H9 (cell line): ENCODE measurements at regions not wholly inside any gene's neighbourhood (a gene's known extent, or its start where the extent isn't known, plus 50 kb on each side); places are given as distances from the start of the nearest gene placed in this dataset.

Experiments used
- DNase-seq: peaks from one replicate; pipeline ENCODE4 v3.0.0-alpha.2; 2017
- H2AFZ ChIP-seq: one replicate; pipeline ENCODE4 v1.6.1; 2013; ENCODE audit warnings: mild to moderate bottlenecking, low read length, control low read depth, moderate library complexity
- H2AK5ac ChIP-seq: 2 replicates; pipeline ENCODE4 v1.6.1; 2013; ENCODE audit warnings: low read length, control low read depth, mixed read lengths; ENCODE audit not compliant: insufficient read length
- H2BK120ac ChIP-seq: one replicate; pipeline ENCODE4 v1.6.1; 2013; ENCODE audit warnings: low read depth, mild to moderate bottlenecking, low read length, control low read depth, inconsistent platforms; ENCODE audit not compliant: poor library complexity, severe bottlenecking
- H2BK12ac ChIP-seq: 2 replicates; pipeline ENCODE4 v1.6.1; 2013; ENCODE audit warnings: low read length, control low read depth, mixed read lengths, low read depth; ENCODE audit not compliant: insufficient read length
- H2BK15ac ChIP-seq: 2 replicates; pipeline ENCODE4 v1.6.1; 2013; ENCODE audit warnings: low read depth, low read length, control low read depth
- H2BK20ac ChIP-seq: one replicate; pipeline ENCODE4 v1.6.1; 2013; ENCODE audit warnings: low read depth, mild to moderate bottlenecking, low read length, control low read depth, inconsistent platforms; ENCODE audit not compliant: poor library complexity, severe bottlenecking
- H2BK5ac ChIP-seq: 2 replicates; pipeline ENCODE4 v1.6.1; 2013; ENCODE audit warnings: low read length, control low read depth, mixed read lengths; ENCODE audit not compliant: insufficient read length
- H3K14ac ChIP-seq: 2 replicates; pipeline ENCODE4 v1.6.1; 2013; ENCODE audit warnings: low read length, control low read depth; ENCODE audit not compliant: insufficient read depth
- H3K18ac ChIP-seq: 2 replicates; pipeline ENCODE4 v1.6.1; 2013; ENCODE audit warnings: low read depth, mild to moderate bottlenecking, mixed read lengths, low read length, control low read depth; ENCODE audit not compliant: insufficient read length
- H3K23ac ChIP-seq: 2 replicates; pipeline ENCODE4 v1.6.1; 2013; ENCODE audit warnings: low read length, control low read depth, mixed read lengths, low read depth; ENCODE audit not compliant: insufficient read length
- H3K23me2 ChIP-seq: 2 replicates; pipeline ENCODE4 v1.6.1; 2013; ENCODE audit warnings: low read depth, mild to moderate bottlenecking, mixed read lengths, low read length, control low read depth; ENCODE audit not compliant: insufficient read length, poor library complexity, severe bottlenecking
- H3K27ac ChIP-seq: 2 replicates; pipeline ENCODE4 v1.5.1; 2013; ENCODE audit warnings: low read length, control low read depth, mixed read lengths, low read depth; ENCODE audit not compliant: insufficient read length
- H3K27me3 ChIP-seq: 2 replicates; pipeline ENCODE4 v1.6.1; 2013; ENCODE audit warnings: low read length, control low read depth, inconsistent platforms; ENCODE audit not compliant: insufficient read depth
- H3K4ac ChIP-seq: 2 replicates; pipeline ENCODE4 v1.6.1; 2013; ENCODE audit warnings: low read depth, mild to moderate bottlenecking, control low read depth, inconsistent platforms, low read length, moderate library complexity
- H3K4me1 ChIP-seq: 2 replicates; pipeline ENCODE4 v1.6.1; 2013; ENCODE audit warnings: low read length, control low read depth, inconsistent platforms; ENCODE audit not compliant: insufficient read depth
- H3K4me2 ChIP-seq: 2 replicates; pipeline ENCODE4 v1.6.1; 2013; ENCODE audit warnings: low read length, control low read depth, mixed read lengths; ENCODE audit not compliant: insufficient read length, insufficient read depth
- H3K56ac ChIP-seq: 2 replicates; pipeline ENCODE4 v1.6.1; 2013; ENCODE audit warnings: low read depth, mild to moderate bottlenecking, mixed read lengths, low read length, control low read depth; ENCODE audit not compliant: insufficient read length
- H3K79me1 ChIP-seq: 2 replicates; pipeline ENCODE4 v1.6.1; 2013; ENCODE audit warnings: low read depth, mild to moderate bottlenecking, moderate library complexity, low read length, control low read depth, inconsistent platforms; ENCODE audit not compliant: insufficient read depth, poor library complexity, severe bottlenecking
- H3K79me2 ChIP-seq: 2 replicates; pipeline ENCODE4 v1.6.1; 2013; ENCODE audit warnings: low read length, control low read depth, inconsistent platforms; ENCODE audit not compliant: insufficient read depth
- H3K9ac ChIP-seq: 2 replicates; pipeline ENCODE4 v1.6.1; 2013; ENCODE audit warnings: low read length, control low read depth, mixed read lengths; ENCODE audit not compliant: insufficient read length; ENCODE audit errors: extremely low read depth
- H3K9me3 ChIP-seq: one replicate; pipeline ENCODE4 v1.6.1; 2013; ENCODE audit warnings: low read depth, low read length, inconsistent platforms; ENCODE audit not compliant: control insufficient read depth
- H3T11ph ChIP-seq: one replicate; pipeline ENCODE4 v1.6.1; 2013; ENCODE audit warnings: mild to moderate bottlenecking, low read length, control low read depth, inconsistent platforms
- H4K20me1 ChIP-seq: one replicate; pipeline ENCODE4 v1.6.1; 2013; ENCODE audit not compliant: control insufficient read depth, insufficient read length, insufficient read depth
- H4K5ac ChIP-seq: 2 replicates; pipeline ENCODE4 v1.6.1; 2013; ENCODE audit warnings: low read depth, mild to moderate bottlenecking, mixed read lengths, low read length, control low read depth; ENCODE audit not compliant: insufficient read length
- H4K8ac ChIP-seq: replicated peaks from 2 replicates; pipeline ENCODE4 v1.6.1; 2013; ENCODE audit warnings: low read length, control low read depth, mixed read lengths, low read depth; ENCODE audit not compliant: insufficient read length
- H4K91ac ChIP-seq: 2 replicates; pipeline ENCODE4 v1.6.1; 2013; ENCODE audit warnings: low read depth, mild to moderate bottlenecking, moderate library complexity, mixed read lengths, low read length, control low read depth; ENCODE audit not compliant: insufficient read length
- H3K27ac Mint-ChIP-seq, 3 experiments: 2 replicates in 2 of 3; 3 replicates in 1 of 3; pipeline ENCODE4 v1.8.0; 2020 to 2021; ENCODE audit warnings: mixed read lengths in 3 of 3, mild to moderate bottlenecking in 1 of 3, moderate library complexity in 1 of 3
- H3K27me3 Mint-ChIP-seq: 2 replicates; pipeline ENCODE4 v1.8.0; 2021; ENCODE audit warnings: low read depth, mild to moderate bottlenecking, moderate library complexity, mixed read lengths
- H3K36me3 Mint-ChIP-seq, 3 experiments: 2 replicates in 2 of 3; 3 replicates in 1 of 3; pipeline ENCODE4 v1.8.0; 2020 to 2021; ENCODE audit warnings: low read depth in 3 of 3, mixed read lengths in 3 of 3; ENCODE audit not compliant: insufficient read depth in 1 of 3
- H3K4me1 Mint-ChIP-seq, 2 experiments: 2 replicates each; pipeline ENCODE4 v1.8.0; 2020; ENCODE audit warnings: mixed read lengths in 2 of 2
- H3K4me3 Mint-ChIP-seq, 2 experiments: 2 replicates in 1 of 2; 3 replicates in 1 of 2; pipeline ENCODE4 v1.8.0; 2020 to 2021; ENCODE audit warnings: mild to moderate bottlenecking in 2 of 2, mixed read lengths in 2 of 2, moderate library complexity in 1 of 2
- H3K9me3 Mint-ChIP-seq, 2 experiments: 2 replicates in 1 of 2; 3 replicates in 1 of 2; pipeline ENCODE4 v1.8.0; 2020; ENCODE audit warnings: mild to moderate bottlenecking in 2 of 2, mixed read lengths in 2 of 2, moderate library complexity in 1 of 2
- CTCF ChIP-seq: fragments of 200-600 bp; sonication (generic); conservative IDR thresholded peaks from 3 replicates; pipeline ENCODE4 v1.8.0; 2021; ENCODE audit warnings: antibody characterized with exemption, mild to moderate bottlenecking
- WGBS: extraction: QIAGEN DNeasy Blood & Tissue Kit; methylation state at CpG from one replicate; pipeline ENCODE4 v1.1.7; 2013; ENCODE audit warnings: missing lambda C conversion rate, low lambda C conversion rate, mixed read lengths; ENCODE audit not compliant: insufficient read length; ENCODE audit errors: extremely low coverage; 5-methylcytosine and 5-hydroxymethylcytosine counted together

- H2AFZ ChIP-seq = no peak overlapping the region
- H3K27ac Mint-ChIP-seq = no peak overlapping the region
- no peak overlapping the region for H2BK12ac ChIP-seq
These were observed 1059.6 kb downstream of the HACE1 start for GRCh38 chr6:103799971-103800670.

More at GRCh38 chr6:103799971-103800670, 1059.6 kb downstream of the HACE1 start:
- no peak overlapping the region for H2BK120ac ChIP-seq
- H3K9me3 ChIP-seq = no peaks in the 10 kb centered on the region
- WGBS = no CpG with 5 or more reads among the region's 5 CpGs
- no peak overlapping the region for H4K91ac ChIP-seq
- no peaks in the 10 kb centered on the region for H3K23me2 ChIP-seq
- no peak overlapping the region for H2BK15ac ChIP-seq
- no peak overlapping the region for H4K5ac ChIP-seq
- H3K79me2 ChIP-seq = no peaks in the 10 kb centered on the region
- H3K4ac ChIP-seq = no peak overlapping the region
- H3K9me3 Mint-ChIP-seq = peaks cover 0 to 2% of the 10 kb centered on the region in 2 experiments; a peak in 2 of 5 replicates
- no peak overlapping the region for H3K27ac ChIP-seq
- H2AK5ac ChIP-seq = no peak overlapping the region
- no peak overlapping the region for H3K4me3 Mint-ChIP-seq
- no peaks in the 10 kb centered on the region for H3K27me3 Mint-ChIP-seq
- no peaks in the 10 kb centered on the region; a peak in 2 of 7 replicates for H3K36me3 Mint-ChIP-seq
- H3K23ac ChIP-seq = no peak overlapping the region
- no peak for DNase-seq
- H3K4me1 ChIP-seq = no peaks in the 10 kb centered on the region
- H2BK5ac ChIP-seq = no peak overlapping the region
- H3K9ac ChIP-seq = no peak overlapping the region
- H3K79me1 ChIP-seq = no peaks in the 10 kb centered on the region
- H2BK20ac ChIP-seq = no peak overlapping the region
- no peak for TF ChIP-seq CTCF
- H4K20me1 ChIP-seq = no peaks in the 10 kb centered on the region
- H3K4me1 Mint-ChIP-seq = peaks cover 0 to 3% of the 10 kb centered on the region in 2 experiments; a peak in 1 of 4 replicates
- no peak overlapping the region for H3T11ph ChIP-seq
- no peaks in the 10 kb centered on the region for H3K27me3 ChIP-seq
- H3K18ac ChIP-seq = no peak overlapping the region
- H3K56ac ChIP-seq = no peak overlapping the region
- no peak overlapping the region for H3K14ac ChIP-seq
- no peak overlapping the region for H4K8ac ChIP-seq
- H3K4me2 ChIP-seq = no peak overlapping the region
